CD4-positive, alpha-beta T cell treated with Interferon alpha-2 for 1 hour (primary cell): ENCODE measurements at regions not wholly inside any gene's neighbourhood (a gene's known extent, or its start where the extent isn't known, plus 50 kb on each side); places are given as distances from the start of the nearest gene placed in this dataset.

Experiments used
- DNase-seq, 2 donors: peaks; one replicate each; pipeline ENCODE4 v3.0.0-alpha.2; 2020 to 2022

DNA sequence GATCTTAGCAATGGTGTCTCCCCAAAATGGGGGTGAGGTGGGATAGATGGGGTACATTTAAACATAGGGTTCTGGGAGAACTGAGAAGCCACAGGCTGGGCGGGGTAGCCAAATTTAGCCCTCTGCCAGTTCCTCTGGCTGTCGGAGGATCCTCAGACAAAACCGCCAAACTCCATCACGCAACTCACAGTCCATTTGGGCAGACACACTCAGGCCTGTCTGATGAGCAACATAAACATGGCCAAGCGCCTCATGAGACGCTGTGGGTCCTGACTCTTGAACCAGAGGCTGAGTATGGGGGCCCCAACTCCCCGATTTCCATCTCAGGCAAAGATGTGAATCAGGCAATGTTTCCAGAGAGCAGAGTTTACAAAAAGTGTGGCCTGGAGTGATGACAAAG lies 162.3 kb downstream of the FGF18 start:
- no peak for DNase-seq

DNA sequence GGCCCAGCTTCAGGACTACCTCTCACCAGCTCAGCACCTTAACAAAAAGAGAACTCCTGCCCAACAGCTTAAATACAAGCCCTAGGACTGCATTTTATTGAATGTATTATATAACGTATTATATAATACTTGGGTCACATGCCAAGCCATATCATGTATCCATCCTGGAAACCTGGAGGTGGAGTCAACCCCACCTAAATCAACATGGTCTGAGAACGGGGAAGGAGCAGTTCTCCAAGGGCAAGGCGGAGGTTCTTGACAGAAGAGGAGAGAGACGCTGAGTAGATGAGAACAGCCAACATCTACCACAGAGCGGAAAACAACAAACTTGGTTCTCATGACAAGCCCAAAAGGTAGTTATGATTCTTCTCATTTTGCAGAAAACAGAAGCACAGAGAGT lies 163.4 kb downstream of the FGF18 start:
- DNase-seq, result no peak

DNA sequence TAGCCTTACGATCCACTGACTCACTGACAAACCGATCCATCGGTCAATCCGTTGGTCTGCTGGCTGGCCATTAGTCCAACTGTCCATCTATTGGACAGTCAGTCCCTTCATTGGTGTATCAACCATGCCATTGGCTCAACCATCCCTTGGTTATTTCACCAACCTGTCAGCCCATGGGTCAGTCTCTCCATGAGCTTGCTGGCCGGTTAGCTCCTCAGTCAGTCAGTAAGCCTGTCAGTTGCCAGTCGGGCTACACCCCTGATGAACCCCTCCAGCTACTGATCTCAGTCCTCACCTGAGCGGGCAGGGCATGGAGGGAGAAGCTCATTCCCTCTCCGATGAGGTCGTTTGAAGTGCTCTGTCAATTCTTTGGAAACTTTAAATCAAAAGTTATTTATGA lies 166.5 kb downstream of the FGF18 start:
- DNase-seq, result no peak

DNA sequence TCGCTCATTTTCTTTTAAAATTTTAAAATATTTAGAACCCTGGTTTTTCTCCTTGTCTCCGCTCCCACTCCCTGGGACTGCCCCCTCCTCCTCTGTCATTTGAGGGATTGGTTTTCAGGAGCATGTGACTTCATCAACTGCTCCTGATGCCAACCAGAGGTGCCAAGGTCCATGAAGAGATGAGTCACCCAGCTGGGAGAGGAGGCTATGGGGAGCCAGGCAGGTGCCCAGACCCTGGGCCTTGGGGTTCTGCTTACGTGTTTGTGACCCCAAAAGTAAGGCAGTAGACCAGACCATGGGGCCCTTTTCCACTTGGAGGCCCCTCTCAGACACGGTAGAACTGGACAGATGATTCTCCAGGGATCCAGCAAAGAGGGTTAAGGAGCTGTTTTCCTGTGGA lies 167.0 kb downstream of the FGF18 start:
- no peak for DNase-seq

DNA sequence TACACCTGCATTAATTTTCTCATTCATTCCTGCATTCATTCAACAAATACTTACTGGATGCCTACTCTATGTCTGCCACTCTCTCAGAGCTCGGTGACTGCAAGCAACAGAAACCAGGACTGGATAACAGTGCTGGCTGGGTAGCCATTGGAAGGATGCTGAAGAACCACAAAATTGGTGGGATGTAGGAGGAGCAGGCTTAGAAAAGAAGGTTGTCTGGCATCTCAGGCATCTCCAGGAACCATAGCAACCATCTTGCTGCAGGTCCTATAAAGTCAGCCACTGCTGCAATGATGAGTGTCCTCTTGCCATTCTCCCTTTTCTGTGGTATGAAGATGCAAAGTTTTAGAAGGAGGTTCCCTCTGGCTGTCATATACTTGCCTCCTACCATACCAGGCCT lies 168.6 kb downstream of the FGF18 start:
- no peak for DNase-seq

DNA sequence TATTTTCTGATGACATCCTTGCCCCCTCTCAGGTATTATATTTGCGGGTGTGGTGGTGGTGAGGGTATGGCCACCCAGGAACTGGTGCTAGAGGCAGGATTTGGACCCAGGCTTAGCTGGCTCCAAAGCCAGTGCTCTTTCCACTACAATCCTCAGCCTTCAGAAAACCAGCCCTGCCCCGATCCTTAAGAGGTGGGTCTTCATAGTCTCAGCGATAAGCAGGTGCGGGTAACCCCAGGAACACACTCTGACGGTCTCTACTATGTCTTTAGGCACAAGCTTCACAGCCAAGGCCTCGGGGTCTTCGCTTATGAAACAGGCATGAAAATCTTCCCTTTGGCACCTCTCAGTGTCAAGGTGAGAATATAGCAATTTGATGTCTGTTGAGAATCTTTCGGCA lies 169.3 kb downstream of the FGF18 start:
- DNase-seq, result no peak

DNA sequence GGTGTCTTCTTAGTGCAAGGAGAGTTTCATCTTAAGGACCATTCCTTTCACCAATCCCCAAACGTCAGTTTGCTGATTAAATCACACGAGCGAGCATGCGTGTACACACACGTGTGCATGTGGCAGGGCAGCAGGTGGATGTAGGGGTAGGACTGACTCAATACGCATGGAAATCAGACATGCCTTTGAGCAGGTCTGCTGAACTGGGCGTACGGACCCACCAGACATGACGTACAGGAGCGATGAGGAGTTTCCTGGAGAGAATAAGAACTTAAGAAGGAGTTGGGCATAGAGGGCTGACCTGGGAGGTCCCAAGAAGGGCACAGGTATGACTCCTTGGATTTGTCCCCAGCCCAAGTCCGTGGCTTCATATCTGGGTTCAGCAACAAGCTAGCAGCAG lies 170.0 kb downstream of the FGF18 start:
- DNase-seq, result no peak

DNA sequence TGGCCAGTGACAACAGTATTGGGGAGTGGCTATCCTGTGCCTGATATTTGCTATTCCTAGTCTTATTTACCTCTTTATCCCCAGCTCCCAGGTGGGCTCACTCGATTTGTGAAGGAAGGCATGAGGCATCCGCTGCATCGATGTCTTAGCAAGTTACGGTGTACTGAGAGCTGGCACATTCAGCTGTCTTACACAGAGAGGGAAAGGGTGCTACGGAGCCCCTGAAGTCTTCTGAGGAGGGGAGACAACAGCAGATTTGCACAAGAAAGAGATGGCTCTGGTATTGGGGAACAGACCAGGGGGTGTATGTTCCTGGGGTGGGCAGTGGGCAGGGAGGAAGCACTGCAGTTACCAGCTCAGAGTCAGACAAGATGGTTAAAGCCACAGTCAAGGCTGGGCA lies 172.6 kb downstream of the FGF18 start:
- no peak for DNase-seq

DNA sequence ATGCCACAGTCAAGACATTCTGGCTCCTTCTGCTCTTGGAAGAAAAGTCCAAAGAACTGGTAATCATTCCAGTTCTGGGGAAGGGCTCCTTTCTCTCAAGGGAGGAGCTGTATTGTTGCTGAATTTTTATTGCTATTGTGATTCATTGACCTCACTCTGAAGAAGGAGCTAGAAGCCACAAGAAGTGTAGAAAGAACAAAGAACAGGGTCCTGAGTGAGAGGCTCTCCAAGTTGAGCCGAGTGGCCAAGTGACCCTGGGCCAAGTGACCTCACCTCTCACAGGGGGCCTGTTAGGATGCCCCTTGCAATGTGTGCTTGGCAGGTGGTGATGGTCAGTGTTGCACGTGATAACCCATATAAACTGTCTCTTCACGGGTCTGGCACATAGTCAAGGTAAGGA lies 173.3 kb downstream of the FGF18 start:
- DNase-seq, result no peak

DNA sequence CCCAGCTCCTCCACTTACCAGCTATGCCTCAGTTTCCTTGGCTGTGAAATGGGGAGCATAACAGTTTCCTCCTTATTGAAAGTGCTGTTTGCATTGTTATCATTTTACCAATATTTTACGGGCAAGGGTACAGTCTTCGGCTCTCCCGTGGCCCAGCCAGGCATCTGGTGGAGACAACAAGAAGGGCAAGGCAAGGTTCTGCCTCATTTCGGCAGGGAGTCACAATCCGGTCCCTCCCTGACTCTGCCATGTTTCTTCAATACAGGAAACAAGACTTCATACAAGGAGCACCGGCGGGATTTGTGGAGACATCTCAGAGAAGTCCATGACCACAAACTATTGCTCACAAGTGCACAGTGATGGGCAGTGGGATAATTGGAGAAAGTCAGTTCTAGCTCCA lies 174.0 kb downstream of the FGF18 start:
- DNase-seq, result no peak

DNA sequence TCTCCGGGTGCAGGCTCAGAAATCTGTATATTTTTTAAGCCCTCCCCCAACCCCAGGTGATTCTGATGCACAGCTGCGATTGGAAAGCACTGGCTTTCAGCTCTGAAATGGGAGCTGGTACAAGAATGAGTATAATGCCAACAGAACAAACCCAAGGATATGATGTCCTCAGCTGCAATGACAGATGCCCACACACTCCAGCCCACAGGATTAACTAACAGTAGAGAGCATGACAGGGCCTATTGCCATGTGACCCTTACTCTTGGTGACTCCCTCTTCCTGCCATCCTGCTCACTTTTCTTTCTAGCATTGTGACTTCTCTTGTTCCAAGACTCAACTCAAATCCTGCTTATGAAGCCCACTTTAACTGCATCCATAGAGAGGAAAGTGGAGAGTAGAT lies 174.5 kb downstream of the FGF18 start:
- DNase-seq, result no peak

DNA sequence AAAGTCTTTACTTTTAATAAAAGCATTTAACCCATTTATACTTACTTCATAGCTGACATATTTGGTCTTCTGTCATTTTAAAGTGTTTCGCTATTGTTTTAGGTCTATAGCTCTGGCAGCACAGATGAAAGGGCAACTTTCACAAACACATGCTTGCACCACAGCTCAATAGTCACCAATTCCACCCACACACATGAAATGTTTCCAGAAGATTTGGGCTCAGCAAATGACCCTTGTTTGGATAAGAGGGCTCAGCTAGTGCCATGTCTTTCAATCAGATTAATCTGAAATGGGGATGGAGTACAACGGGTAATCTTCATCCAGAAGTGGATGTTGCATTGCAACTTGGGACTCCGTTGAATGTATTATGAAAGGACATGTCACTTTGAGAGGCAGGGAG lies 176.0 kb downstream of the FGF18 start:
- no peak for DNase-seq

DNA sequence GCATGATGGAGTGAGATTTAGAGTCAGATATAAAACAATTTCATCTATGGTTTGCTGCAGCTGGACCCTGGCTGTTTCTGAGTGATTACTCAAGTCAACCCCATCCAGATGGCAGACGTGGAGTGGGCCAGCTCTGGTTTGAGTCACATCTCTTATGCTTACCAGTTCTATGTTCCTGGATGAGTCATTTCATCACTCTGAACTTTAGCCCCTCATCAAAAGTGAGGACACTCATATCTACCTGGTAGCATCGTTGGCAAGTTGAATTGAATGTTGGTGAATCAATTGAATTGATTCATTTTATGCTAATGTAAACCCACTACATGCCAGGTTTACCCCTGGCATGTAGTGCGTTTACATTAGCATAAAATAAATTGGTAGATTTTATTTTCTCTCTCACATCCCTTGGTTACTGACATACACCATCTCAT lies 176.4 kb downstream of the FGF18 start:
- DNase-seq, result no peak

DNA sequence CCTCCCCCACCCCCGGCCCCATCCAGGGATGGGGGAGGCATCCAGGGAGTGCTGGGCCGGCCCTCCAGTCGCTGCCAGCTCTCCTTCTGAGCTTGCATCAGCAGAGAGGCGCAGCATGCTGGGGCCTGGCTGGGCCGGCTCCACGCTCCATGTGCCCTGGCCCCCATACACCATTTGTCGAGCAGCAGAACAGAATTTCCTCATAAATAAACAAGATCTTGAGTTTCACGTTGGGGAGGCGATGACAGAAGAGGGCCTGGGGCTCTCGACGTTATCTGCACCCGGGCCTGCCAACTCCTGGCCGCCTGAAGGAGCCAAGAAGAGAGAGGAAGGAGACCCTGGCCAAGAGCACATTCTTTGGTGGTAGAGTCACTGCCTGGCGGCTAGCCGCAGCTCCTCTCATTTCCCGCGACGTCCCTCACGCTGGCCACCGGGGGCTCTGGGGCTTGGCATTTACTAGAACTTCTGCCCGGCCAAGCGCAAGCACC lies 177.0 kb downstream of the FGF18 start:
- no peak for DNase-seq

DNA sequence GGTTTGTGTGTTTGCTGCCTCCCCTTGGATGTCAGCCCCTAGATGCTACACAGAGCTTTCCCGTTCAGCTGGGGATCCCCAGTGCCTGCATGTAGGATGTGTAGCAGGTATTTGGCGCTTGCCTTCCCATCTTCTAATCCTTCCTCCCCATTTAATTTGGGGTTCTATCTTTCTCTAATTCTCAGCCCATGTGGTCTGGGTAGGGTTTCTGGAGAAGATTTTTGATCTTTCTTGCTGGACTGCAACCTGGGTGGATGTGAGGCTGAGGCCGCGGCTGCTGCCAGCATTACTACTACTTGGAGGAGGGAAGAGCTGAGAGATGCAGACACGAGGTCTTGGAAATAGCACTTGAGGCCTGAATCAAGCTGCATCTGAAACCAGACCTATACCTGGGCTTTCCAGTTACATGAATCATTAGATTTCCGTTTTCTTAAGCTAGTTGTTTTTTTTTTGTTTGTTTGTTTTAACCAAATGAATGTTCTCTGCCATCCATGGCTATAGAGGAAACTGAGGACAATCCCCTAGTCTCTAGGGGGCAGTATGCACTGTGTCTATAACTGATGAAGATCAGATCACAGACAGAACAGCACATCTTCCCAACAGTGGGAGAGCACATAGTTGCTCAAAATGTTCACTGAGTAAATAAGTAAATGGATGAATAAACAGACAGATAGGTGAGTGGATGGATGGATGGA lies 178.6 kb downstream of the FGF18 start:
- no peak for DNase-seq

DNA sequence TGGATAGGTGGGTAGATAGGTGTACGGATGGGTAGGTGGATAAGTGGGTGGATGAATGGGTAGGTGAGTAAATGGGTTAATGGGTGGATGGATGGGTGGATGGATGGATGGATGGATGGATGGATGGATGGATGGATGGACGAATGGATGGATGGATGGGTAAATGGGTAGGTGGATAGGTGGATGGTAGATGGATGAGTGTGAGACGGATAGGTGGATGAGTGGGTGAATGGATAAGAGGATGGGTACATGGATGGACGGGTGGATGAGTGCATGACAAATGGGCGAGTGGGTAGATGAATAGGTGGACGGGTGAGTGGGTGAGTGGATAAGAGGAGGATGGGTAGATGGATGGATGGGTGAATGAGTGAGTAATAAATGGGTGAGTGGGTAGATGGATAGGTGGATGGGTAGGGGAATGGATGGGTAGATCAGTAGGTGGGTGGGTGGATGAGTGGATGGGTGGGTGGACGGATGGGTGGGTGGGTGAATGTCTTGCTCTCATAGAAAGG lies 179.2 kb downstream of the FGF18 start:
- DNase-seq, result no peak

DNA sequence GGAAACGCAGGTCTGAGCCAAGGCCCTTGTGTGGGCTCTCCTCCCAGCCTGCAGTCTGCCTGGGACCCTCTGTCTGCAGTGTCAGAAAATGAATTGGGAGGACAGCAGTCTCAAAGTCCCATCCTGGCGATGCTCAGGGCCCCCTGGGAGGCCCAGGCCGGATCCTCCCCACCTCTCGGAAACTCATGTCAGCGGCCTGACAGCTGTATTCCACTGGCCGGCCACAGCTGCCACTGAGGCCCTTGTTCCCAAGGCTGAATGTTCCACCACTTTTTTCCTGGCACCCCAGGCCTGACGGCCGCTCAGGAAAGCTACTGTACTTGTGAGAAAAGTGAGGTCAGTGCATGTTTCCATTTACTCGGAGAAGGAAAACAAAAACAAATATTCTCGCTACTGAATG lies 180.0 kb downstream of the FGF18 start:
- DNase-seq, result no peak

DNA sequence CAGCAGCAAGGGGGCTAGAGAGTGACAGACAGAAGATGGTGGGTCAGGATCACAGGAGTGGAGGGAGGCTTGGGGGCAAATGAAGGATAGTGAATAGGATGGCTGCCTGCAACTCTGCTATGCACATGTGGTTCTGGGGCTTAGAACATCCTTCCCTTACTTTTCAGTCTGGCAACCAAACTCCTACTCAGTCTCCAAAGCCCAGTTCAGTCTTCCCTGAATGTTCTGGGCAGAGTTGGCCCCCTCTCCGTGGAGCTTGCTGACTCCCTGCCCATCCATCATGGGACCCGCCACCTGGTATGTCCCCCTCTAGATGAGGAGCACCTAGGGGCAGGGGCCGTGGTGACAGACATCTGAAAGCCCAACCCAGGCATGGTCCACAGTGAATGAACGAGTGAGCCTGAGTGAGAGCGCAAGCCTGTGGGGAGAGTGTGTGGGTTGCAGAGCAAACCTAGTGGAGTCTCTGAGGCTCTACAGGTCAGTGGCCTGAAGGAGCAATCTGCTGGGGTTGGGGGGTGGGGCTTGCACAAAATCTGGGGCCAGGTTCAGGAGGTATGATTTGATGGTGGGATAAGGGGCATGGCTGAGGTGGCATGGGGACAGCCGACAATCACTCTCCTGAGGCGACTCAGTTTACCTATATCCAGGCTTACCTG lies 180.6 kb downstream of the FGF18 start:
- no peak for DNase-seq

DNA sequence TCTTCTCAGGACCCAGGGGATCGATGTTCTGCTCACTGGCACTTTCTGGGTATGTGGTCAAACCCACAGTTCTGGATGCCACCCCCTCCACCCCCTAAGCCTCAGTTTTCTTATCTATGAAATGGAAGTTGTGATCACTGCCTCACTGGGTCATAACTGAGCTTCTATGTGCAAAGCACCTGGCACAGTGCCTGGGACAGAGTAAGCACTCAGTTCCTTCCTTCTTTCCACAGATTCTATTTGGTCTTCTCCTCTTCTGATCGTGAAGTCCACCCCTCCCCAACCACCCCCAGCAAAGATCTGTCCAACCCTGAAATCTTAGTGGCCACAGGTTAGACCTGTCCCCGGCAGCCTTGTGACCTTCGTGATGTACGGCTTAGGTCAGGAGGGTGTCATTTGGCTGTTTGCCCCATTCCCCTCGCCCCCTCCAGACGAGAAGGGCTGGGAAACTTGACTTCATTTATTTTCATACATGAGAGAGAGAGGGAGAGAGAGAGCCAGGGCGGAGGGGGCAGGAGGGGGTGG lies 181.4 kb downstream of the FGF18 start:
- no peak for DNase-seq

DNA sequence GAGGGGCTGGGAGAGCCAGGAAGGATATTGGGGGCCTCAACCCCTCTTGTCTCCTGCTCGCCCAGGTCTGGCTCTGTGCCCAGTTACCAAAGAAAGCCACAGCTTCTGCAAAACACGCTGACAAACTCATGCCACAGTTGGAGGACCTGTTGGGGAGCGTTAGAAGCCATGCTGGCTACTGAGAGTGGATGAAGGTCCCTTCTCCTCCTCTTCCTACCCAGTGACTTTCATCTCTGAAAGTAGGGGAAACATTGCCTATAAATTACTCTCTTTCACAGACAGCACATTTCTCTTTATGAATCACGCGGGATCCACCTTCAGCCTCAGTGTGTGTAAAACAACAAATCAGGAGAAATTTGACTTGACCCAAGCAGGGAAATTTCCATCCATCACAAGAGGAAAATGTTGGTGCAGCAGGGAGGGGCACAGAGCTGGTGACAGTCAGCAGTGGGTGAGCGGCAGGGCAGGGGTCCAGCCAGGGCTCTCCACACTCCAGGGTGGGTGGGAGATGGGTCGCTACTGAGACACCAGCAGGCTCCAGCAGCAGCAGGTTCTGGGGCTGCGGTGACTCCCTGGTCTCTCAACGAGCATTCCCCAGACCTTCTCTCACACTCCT lies 181.9 kb downstream of the FGF18 start:
- DNase-seq, result peak in 1 of 2 donors; percentile 18

DNA sequence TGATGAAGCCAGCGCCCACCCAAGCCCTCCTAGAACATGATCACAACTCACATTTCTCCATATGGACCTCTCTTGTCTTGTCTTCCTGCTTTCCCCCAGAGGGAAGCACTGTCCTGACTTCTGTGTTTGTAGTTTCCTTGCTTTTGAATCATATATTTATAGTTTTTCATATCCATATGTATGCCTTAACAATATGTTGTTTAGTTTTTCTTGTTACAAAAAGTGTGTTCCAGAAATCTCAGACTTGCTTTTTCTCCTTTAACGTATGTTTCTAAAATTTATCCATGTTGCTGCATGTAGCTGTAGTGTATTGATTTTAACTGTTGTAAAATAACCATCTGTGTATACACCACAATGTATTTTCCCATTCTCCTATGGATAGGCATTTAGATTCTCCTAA lies 182.0 kb upstream of the SMIM23 start:
- no peak for DNase-seq

DNA sequence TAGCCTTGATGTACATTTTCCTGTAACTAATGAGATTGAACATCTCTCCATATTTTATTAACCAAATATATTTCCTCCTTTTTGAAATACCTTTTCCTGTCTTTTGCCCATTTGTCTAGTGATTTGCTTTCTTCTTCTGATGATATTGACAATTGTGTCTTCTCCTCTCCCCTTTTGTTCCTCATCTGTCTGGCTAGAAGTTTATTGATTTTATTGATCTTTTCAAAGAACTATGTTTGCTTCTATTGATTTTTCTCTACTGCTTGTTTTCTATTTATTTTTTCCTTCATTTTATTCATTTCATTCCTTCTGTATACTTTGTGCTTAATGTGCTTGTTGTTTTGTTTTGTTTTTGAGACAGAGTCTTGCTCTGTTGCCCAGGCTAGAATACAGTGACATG lies 181.4 kb upstream of the SMIM23 start:
- no peak for DNase-seq

DNA sequence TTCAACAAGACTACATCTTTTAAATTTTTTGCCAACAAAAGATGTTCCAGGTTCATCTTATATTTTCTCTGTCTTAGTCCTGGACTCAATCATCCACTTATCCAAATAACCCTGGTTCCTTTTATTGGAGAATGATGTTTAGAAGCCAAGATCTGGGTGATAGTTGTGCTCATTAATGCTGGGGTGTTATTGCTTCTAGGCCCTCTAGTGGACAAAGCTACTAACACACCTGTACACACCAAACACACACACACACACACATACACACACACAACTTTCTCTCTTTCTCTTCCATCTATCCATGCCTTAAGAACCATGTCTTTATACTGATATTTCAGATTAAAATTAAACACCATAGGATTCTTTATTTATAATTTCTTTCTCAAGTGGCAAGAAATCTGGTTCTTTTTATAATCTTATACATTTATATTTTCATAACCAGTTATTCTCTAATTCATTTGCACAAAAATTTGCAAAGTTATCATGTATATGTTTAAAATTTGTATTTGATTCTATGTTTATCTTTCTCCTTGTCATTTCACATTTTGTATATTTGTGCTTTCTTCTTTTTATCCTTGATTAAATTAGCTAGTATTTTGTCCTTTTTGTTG lies 179.1 kb upstream of the SMIM23 start:
- peak in 1 of 2 donors; percentile 23 for DNase-seq
